Fibroblast of peridontal ligament (primary cell): ENCODE measurements at regions not wholly inside any gene's neighbourhood (a gene's known extent, or its start where the extent isn't known, plus 50 kb on each side); places are given as distances from the start of the nearest gene placed in this dataset.
A peak's percentile ranks its signal among the peaks of the same experiment; 100 is the strongest.
"Not testable (repeated sequence)": the region's sequence is repeated elsewhere in the genome, so short reads cannot be mapped to it uniquely, and the experiment has no call there.

Experiments used
- DNase-seq: peaks from one replicate; pipeline ENCODE4 v3.0.0-alpha.2; 2010; ENCODE audit errors: extremely low read depth

DNA sequence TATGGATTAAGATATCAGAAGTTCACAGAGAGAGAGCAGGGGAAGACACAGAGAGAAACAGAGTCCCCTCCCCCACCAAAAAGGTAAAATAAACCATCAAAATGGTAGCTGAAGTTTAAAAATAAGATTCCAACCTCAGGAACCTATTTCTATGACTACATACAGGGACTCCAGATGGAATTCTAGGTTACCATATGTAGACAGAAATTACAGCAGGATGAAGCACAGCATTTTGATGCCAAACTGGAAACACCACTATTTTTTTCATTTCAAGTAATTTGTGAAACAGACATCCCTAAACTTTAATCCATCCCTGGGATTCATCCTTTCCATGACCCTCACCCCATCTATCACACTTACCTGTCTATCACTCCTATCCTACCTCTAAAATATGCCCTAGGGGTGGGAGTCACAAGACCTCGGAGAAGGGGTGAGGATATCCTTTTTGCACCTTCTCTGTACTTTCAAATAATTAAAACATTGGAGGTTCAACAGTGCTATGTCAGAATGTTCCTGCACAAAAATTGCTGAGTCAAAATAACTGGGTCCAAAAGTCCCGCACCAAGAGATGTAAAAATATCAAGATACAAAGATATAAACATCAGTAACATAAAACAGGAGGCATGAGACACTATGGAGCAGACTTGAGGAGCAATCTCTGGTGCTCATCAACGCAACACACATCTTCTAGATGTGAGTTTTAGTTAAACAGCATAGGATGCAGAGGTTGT lies 344.5 kb upstream of the RASGEF1B start:
- DNase-seq = no peak

GRCh38 chr4:81814987-81815541 lies 343.4 kb upstream of the RASGEF1B start:
- DNase-seq = no peak

- no peak for DNase-seq
These were observed 340.0 kb upstream of the RASGEF1B start for GRCh38 chr4:81811562-81812293.

DNA sequence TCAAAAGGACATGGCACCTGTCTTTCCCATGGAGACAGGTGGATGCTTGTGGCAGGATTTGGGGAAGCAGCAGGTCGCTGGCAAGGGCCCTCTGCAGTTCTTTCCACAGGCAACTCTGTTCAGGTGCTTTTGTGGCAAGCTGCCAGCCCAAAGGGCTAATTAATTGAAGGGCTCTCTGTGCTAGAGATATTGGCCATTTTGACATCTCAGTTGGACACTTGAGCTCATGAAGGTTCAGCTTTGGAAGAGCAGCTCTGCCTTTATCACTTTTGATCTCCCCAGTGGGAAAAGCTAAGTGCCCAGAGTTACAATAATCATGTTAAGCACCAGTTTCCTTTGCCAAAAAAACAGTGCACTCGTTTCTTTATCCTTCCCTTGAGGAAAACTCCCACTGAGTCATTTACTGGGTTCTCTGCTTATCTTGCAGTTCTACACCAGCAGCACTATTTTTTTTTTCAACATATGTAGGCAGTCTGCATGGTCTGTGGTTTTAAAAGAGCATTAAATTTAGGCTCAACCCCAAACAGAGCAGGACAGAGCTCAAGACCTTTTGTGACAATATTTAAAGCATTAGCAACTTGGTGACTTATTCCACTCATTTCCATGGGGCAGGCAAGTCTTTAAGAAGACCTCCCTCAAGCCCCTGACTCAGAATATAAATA lies 336.4 kb upstream of the RASGEF1B start:
- DNase-seq = no peak

GRCh38 chr4:81807386-81807785 lies 335.7 kb upstream of the RASGEF1B start:
- DNase-seq = no peak

DNA sequence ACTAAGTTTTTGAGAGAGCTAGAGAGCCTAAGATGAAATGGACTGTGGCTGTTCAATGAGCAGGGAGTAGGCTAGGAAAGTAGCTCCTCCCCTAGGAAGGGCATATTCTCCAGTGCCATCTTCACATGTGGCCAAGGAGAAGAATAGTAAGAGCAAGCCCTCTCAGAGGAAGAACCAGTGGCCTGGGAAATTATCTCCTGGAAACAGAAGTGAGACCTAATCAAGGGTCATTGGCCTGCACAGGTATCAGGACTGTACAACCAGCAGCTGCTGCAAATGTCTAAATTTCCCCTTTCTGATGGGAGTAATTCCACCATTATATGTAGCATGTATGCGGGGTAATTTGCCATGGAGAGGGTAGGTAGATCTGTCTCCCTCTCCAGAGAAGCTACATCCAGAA lies 334.8 kb upstream of the RASGEF1B start:
- no peak for DNase-seq

- DNase-seq = no peak
These were observed 333.1 kb upstream of the RASGEF1B start for GRCh38 chr4:81804849-81805248.

GRCh38 chr4:81802285-81802846 lies 330.7 kb upstream of the RASGEF1B start:
- no peak for DNase-seq

DNA sequence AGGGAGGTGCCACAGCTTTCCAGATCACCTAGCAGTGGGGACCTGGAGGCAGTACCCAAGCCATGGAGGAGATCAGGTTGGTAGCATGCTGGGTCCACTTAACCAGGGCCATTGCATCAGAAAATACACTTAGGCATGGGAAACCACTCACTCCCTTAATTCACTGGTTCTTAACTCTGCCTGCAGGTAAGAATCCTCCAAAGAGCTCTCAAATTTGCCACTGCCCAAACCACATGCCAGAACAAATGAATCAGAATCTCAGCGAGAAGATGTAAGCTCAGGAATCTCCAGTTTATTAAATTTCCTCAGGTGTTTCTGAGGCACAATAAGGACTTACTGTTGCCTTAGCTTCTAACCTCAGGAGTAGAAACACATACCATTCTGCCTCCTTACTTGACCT lies 327.7 kb upstream of the RASGEF1B start:
- DNase-seq = no peak

DNA sequence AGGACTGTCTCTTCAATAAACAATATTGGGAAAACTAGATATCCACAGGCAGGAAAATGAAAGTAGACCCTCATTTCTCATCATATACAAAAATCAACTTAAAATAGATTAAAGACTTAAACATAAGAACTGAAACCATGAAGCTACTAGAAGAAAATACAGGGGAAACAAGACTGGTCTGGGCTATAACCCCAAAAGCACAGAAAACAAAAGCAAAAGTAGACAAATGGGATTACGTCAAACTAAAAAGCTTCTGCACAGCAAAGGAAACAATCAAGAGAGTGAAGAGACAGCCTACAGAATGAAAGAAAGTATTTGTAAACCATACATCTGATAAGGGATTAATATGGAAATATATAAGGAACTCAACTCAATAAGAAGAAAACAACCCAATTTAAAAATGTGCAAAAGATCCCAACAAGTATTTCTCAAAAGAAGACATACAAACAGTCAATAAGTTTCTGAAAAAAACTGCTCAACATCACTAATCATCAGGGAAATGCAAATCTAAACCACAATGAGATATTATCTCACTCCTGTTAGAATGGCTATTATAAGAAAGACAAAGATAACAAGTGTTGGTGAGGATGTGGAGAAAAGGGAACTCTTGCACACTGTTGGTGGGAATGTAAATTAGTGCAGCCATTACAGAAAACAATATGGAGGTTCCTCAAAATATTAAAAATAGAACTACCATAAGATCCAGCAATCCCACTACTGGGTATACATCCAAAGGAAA lies 325.3 kb upstream of the RASGEF1B start:
- no peak for DNase-seq

DNA sequence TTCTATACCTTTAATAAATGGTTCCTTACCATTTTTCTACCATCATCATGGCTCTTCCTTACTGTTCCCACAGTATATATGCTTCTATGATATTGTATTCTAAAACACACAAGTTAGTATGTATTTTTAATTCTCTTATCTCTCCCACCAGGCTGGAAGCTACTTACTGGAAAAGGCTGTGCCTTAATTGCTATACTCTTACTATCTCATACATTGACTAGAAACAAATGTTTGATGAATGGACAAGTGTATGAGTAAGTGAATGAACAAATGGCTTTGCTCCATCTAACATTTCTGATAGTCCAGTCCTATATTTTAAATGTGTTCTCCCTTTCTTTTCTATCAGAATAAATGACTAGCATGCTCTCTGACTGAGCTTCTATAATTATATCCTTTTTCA lies 320.8 kb upstream of the RASGEF1B start:
- no peak for DNase-seq

DNA sequence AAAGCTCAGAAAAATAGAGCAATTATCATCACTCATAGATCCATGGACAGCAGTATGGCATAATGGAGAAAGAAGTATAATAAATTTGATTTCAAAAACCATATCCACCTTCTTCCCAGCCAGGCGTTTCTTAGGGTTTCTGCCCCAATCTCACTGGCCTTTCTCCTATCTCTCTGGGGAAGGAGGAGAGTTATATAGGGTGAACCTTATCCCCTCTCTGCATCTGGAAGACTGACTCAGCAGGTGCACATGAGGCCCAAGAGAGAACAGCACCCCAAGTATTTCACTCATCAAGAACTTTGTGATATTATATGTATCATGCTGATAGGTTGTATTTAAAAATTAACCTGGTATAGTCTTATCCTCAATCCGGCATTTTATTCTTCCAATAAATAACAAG lies 318.8 kb upstream of the RASGEF1B start:
- DNase-seq = no peak

DNA sequence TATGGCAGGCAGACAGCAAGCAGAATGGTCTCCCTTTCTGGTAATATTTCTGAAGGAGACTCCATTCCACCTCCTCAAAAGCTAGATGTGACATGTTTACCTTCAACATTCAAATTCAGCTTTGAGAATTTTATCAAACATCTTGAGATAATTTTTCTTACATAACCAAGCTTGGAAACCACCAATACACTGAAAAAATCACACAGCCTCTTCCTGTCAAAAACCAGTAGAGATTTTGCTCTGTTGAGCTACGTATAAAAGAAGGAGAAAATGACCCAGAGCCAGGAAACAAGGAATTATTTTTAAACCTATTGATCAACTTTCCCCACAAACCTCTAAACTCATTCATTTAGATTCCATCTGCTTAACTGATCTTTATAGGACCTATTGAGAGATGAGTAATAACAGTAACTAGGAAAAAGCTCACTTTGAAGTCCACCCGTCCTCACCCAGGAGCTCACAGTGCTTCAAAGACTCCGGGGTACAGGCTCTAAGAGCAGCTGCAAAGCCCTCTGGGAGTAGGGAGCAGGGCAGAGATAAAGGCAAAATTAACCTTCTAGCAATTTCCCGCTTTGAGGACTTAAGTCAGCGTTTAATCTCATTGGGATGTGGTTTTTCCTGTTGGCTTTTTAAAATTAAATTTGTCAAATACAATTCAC lies 318.2 kb upstream of the RASGEF1B start:
- no peak for DNase-seq

DNA sequence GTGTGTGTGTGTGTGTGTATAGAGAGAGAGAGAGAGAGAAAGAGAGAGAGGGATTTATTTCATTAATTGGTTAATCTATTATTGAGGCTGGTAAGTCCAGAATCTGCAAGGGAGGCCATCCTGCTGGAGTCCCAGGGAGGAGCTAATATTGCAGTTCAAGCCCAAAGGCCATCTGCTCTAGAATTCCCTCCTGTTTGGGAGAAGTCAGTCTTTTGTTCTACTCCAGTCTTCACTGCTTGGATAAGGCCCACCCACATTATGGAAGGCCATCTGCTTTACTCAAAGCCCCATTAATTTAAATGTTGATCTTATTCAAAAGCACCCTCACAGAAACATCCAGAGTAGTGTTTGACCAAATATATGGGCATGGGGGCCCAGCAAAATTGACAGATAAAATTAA lies 317.5 kb upstream of the RASGEF1B start:
- DNase-seq = no peak

DNA sequence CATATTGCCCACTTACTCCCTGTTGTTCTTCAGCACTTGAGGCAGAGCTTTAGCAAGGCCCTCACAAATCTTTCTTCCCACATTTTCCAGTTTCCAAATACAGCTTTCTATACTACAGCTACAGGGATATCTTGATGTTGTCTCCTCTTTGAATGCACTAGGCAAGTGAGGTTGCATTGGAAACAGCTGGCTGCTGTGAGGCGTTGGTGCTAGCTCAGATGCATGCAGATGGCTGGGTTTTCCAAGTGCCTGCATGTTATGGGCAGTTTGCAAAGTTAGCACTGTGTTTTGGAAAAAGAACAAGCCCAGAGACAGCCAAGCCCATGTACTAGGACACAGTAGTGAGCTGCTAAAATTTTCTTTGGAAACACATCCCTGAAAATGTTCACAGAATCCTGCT lies 315.1 kb upstream of the RASGEF1B start:
- DNase-seq = no peak

- peak; percentile 1 for DNase-seq
These were observed 314.5 kb upstream of the RASGEF1B start for GRCh38 chr4:81786063-81786763.

DNA sequence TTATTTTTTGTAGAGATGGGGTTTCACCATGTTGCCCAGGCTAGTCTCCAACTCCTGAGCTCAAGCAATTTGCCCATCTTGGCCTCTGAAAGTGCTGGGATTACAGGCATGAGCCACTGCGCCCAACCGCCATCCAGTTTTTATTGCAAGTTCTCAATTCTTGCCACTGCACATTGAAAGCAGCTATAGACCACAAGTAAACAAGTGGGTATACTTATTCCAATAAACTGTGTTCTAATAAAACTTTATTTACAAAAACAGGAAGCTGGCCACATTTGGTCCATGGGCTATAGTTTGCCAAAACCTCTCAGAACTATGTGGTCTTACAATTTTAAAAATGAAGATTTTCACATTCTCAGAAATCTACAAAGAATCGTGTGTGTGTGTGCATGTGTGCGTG lies 313.6 kb upstream of the RASGEF1B start:
- DNase-seq = no peak

DNA sequence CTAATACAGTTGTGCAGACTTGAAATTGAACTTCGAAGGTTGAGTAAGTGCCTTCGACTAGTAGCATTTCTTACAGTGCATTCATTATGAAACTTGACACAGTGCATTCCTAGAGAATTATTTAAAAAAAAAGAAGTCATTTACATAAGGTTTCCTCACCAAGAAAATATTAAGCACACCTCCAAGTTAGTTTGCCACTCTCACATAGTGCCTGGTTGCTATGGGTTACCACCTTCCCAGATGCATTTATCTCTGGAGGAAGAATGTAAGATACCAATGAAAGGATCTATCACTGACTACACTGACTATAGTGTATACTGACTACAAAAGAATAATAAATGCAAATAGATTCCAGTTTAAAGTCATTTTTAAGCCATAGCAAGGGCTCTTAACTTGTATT lies 311.9 kb upstream of the RASGEF1B start:
- DNase-seq = no peak

- DNase-seq = no peak
These were observed 310.1 kb upstream of the RASGEF1B start for GRCh38 chr4:81781799-81782198.

- DNase-seq = not testable (repeated sequence)
These were observed 306.0 kb upstream of the RASGEF1B start for GRCh38 chr4:81777718-81778117.
